ENCODE measurements at regions not wholly inside any gene's neighbourhood (a gene's known extent, or its start where the extent isn't known, plus 50 kb on each side); places are given as distances from the start of the nearest gene placed in this dataset.

DNA sequence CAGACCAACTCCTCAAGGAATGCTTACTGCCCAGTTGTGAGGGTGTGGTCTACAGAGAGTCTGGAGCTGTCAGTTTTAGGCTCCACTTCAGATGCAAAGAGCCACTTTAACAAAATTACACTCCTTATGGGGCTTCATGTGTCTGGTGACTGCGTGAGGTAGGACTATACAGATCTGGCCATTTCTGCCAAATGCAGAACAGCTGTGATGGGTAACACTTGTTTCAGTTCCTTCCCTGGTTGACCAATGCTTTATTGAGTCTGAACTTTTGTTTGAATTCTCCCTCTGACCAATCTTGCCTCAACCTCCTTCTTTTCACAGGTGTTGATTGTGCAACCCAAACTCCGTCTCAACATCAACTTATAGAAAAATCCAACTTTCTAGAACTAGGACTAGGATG is 181.2 kb downstream of the OMA1 start:
- no peak for DNase-seq

DNA sequence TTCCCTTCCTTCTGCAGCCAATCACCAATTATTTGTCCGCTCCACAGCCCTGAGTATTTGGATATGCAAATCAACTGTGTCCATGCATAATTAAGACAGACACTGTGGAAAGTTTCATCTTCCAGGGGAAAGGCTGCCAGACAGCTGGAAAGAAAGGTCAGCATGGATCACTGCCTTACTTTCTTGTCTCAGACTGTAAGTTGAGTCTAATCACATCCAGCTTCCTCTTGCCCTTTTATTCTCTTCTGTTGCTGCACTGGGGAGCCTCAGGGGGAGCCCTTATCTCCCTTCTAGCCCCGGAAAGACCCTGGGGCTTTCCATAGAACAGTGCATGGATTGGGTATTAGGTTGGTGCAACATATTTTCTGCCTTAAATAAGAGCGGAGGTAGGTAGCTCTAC is 182.9 kb downstream of the OMA1 start:
- no peak for DNase-seq

DNA sequence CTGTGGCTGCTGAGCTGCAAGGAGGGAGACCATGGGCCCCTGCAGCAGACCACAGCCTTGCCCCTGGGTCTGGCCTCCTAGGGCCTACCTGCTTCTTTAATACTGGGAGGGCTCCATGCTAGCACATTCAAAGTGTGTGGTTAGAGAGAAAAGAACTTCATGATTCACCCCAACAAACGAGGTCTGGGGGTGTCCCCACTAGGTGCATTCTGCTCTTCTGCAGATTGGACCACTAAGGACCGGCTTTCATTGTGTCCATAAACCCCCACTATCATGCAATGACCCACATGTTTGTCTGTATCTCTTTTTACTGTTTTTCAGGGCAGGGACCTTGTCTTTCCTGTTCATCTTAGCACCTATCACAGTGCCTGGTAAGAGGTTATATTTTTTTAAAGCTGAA is 185.4 kb downstream of the OMA1 start:
- no peak for DNase-seq

DNA sequence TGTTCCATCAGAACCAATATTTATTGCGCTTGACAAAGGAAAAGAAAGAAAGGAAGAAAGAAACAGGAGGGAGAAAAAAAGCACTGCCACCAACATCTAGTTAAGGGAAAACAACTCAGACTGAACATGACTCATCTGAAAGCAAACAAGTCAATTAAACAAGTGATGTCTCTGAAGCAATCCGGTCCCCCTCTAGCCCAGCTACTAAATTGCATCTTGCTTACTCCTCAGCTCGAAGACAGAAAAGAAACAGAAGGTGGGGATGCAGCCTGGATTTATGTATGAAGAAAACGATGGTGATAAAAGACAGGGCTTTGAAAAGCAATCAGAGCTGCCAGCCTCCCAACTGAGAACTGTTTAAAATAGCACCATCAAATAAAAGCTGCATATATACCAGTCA is 188.2 kb downstream of the OMA1 start:
- no peak for DNase-seq

DNA sequence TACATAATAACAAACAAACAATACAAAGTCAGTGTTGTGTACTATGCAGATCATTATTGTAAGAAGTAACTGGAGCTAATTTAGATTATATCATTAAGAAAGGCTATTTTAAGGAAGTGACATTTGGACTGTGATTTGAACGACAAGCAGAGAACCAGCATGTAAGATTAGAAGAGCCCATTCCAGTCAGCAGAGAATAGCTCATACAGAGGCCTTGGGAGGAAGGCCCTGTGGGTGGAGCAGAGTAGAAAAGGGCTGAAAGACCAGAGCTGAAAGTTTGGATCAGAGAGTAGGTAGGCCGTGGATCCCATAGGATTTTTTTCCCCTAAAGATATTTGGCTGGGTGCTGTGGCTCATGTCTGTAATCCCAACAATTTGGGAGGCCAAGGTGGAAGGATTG is 190.1 kb downstream of the OMA1 start:
- no peak for DNase-seq

DNA sequence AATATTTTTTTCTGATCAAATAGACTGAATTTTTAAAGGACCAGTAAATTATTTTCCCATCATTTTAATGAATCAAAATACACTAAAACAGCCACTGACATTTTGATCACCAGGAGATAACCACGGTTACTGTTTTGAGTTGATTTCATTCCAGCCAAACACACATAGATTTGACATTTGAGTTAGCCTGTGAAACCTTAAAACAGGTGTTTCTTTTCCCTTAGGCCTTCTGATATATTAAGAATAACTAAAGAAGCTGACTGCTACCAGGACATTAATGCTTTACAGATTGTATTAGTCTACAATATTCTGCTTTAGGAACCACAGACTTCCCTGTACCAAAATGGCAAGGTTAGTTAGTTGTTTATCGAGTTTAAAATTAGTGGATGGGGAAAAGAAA is 193.4 kb downstream of the OMA1 start:
- DNase-seq = no peak

DNA sequence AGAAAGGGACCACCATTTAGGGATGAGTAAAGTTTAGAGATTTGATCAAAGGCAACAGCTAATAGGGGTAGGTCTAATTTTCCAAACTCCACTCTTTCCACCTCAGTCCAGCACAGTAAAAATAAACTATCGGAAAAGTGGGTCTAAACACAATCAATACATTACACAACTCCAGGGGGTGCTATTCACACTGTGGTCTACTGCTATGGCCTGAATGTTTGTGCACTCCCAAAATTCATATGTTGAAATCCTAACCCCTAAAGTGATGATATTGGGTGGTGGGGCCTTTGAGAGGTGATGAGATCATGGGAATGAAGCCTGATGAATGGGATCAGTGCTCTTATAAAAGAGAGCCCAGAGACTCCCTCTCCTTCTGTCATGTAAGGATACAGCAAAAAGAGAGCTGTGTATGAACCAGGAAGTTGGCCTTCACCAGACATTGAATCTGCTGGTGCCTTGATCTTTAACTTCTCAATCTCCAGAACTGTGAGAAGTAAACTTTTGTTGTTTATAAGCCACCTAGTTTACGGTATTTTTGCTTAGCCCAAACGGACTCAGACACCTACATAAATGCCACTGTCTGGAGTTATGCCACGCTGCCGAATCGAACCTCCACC is 193.9 kb downstream of the OMA1 start:
- DNase-seq = no peak

DNA sequence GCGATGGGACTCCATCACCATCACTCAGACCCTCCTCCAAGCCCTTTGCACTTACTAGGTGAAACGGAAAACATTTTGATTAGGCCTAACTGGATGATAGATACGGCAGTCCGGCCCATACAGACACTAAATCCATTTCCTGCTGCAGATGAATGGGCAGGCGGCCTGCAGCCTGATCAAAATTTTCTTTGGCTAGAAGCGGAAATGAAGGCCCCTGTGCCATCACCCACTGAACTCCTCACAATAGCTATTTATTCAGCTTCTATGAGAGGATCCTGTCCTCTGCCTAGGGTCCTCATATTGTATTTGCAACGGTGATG is 200.5 kb downstream of the OMA1 start:
- DNase-seq = no peak

DNA sequence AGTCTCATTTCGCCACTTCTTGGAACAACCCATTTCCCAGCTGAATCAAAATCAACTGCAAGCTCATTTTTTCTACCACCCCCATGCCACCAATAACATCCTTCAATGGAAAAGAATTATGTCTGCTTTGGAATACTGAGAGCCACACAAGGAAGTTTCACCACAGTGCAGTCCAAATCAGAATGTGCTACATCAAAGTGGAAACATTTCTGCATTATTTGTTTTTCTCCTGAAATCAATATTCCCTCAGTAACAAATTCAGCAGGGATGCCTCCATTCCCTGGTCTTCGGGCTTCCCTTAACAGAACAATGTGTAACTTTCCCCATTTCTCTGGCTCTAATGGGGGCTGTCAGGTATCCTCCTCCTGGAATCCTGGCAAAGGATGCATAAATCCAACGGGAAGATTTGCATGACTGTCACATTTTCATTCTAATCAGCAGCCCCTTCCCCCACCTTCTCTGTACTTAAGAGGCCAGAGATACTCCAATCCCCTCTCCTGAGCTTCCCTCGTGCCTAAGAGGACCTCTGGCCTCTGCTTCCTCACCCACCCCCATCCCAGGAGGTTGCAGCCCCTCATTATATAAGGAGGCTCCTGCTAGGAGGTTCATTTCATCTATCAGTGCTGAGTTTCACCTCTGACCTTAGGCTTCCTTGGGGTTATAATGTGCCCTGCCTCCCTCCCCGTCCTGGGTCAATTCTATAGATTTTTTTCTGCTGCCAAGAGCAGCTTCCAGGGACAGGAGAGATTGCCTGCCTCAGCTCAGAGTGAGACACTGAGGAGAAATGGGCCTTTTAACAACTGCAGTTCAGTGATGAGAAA is 201.1 kb downstream of the OMA1 start:
- DNase-seq = no peak

DNA sequence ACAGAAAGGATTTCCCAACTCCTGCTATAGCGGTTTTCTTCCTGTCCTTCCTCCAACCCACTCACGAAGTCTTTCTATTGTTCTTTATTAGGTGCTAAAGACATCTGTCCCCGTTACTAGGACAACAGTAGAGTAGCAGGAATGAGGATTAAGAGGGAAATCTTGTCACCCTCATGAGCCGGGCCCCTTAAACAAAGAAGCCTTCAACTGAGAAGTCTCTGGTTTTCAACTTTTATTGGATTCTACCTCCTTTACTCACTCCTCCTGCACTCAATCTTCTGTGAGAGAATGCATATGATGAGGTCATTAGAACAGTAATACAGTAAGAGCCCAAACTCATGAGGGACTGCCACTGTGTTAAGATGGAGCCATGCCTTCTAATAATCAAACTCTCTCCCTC is 206.3 kb downstream of the OMA1 start:
- no peak for DNase-seq

DNA sequence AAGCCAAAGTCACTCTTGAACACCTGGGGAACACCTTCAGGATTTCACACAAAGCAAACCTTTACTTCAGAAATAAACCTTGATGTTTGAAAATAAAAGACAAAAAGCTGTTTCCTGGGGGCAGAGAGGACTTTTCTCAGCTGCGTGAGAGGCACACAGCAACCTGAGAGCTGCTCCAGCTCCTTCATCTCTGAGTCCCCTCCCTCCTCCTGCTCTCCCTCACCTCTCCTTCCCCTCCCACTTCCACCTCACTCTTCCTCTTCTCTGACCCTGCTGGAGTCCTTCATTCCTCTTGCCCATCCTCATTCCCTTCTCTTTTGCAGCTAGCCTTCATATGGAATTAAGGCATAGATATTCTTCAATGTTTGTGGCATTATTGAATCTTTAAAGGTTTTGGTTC is 208.4 kb downstream of the OMA1 start:
- no peak for DNase-seq

DNA sequence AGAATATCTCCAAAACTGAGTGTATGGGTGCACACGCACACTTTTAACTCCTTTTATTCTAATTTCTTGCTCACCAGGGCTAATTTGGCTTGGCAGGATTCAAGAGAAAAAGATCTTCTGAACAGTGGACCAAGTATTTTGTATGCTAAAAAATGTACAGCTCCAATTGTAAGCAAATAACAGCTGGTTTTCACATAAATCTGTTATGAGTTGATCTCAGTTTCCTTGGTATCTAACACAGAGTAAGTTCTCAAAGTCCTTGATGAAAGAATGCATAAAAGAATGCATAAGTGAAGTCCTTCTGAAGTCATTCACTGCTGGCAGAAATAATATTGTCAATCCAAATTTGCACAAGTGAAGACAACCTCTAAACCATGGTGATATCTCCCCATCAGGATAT is 213.0 kb downstream of the OMA1 start:
- DNase-seq = no peak

DNA sequence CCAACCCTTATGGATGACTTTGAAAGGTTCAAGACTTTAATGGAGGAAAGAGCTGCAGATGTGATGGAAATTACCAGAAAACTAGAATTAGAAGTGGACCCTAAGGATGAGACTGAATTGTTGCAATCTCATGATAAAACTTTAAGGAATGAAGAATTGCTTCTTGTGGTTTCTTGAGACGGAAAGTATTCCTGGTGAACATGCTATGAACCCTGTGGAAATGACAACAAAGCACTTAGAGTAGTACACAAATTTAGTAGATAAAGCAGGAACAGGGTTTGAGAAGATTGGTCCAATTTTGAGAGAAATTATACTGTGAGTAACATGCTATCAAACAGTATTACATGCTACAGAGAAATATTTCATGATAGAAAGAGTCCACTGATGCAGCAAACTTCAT is 215.4 kb downstream of the OMA1 start:
- DNase-seq = no peak

DNA sequence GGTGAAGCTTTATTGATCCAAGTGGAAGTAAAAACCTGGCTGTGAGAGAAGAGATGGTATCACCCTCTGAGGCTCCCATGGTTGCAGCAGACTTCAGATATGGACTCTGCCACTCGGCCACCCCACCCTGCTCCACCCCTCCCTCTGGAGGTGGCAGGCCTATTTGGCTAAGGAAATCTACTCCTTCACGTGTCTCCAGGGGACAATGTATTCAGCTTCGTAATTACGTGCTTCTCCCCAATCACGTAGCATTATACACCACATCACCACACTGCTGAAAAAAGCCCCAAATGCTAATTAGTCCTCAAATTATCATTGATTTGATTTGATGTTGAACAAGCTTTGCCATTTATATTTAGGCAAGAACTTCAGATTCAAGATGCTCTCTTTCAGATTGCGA is 220.7 kb downstream of the OMA1 start:
- DNase-seq = no peak

DNA sequence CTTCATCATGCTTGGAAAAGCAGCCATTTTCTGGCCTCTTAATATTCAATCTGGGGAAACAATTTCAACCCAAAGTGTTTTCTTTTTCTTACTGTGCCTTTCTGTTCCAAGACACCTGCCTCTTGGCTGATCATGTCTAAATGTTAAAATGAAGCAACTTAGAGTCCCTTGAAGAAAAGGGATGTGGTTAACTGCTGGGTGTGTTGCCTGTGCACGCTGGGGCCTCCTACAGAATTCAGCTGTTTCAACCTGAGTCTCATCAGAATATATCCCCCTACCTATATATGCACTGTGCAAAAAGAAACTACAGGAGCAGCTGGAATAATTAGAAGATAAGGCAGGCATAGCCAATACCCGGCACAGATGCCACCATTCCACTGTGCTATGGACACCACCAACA is 222.0 kb downstream of the OMA1 start:
- no peak for DNase-seq

DNA sequence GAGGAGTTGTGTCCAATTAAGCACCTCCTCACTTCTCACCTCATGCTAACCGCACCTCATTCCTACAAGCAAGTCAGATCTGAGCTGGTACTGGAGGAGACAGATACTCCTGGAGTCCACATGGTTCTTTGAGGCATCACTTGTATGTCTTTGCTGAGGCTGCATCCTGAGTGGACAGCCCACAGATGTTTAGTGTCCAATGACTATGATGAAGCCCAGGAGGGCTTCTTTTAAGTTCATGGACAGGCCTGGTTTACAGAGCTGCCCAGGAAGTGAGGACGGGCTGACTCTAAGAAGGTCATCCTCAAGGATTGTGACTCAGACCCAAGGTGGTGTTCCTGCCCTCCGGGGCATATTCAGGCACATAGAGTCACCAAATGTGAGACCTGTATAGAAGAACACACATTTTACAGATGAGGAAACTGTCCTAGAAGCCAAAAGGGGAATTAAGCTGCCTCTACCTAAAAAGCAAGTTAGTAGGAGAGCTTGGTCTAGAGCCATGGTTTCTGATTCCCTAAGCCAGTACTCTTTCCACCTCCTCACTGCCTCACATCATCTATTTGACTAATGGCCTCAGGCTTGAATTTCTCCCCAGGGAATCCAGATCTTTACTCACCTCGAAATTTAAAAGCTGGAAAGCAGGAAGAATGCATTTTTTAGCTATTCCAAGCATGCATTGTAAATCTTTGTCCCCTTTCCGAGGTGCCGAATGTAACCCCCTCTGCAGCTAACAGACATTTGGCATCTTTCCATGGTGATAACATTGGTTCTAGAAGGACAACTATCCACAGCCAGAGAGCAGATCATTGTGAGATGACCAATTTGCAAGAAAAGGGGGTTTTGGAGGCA is 228.1 kb downstream of the OMA1 start:
- no peak for DNase-seq

DNA sequence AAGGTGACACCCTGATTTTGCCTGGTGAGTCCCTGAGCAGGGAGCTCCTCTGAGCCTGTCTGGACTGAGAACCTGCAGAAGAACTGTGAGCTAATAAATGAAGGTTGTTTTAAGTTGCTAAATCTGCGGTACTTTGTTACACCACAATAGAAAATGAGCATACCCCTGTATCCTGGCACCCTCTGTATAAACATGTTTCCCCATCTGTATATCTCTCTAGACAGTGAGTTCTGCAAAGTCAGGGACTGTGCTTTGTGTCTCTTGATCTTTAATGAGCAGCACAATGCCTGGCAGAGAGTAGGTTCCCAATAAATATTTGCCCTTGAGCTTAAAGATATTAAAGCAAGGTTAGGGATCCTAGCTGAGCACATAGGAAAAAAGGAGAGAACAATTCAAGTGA is 228.8 kb downstream of the OMA1 start:
- no peak for DNase-seq

DNA sequence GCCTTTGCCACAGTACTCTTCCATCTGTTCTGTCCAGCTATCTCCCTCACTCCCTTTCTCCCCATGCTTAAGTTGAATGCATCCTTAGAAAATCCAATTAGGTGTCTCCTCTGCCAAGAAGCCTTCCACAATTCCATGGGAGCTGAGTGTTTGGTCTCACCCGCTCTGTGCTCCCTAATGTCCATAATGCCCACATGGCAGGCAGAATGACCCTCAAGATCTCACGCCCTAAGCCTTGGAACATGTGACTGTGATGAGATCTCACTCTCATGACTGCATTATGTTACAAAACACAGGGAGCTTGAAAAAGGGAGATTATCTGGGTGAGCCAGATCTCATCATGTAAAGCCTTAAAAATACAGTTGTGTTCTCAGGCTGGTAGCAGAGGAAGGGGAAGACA is 229.4 kb downstream of the OMA1 start:
- DNase-seq = no peak

DNA sequence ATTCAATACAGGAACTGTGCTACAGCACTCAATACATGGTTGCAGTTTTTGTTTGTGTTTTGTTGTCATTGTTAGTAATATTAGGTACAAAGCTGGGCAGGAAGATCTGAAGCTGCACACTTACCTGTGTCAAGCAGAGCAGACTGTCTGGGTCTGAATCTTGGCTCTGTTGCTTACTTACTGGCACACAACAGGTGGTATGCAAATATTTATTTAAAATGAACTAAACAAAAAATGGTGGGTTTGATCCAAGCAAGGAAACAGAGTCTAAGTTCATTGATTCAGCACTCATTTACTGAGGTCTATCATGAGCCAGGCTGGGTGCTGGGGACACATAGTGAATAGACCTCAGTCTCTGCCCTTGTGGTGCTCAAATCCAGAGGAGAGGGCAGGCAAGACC is 230.4 kb downstream of the OMA1 start:
- no peak for DNase-seq

DNA sequence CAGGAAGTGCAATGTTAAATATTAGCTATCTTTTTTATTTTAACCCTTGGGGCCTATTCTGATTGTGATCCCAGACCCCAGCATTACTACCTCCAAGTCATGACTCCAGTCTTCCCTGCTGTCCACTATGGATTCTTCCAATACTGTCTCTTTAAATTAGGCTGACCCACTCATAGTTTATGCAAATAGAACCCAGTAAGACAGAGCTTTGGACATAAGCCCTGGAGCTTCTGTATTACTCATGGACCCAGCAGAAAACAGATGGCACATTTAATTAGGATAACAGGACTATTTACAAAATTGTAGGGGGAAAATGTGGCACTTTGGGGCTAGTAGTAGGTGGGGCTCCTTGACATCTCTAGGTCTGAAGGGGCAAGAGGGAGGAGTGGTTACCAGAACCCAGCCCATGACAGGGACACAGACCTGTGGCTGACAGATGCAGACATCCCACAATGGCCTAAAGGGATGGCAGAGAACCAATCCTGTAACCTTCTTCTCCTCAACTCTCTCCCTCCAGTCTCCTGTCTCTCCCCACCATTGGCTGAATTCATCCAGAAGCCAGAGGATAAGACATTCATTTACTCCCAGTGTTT is 233.5 kb downstream of the OMA1 start:
- DNase-seq = no peak

DNA sequence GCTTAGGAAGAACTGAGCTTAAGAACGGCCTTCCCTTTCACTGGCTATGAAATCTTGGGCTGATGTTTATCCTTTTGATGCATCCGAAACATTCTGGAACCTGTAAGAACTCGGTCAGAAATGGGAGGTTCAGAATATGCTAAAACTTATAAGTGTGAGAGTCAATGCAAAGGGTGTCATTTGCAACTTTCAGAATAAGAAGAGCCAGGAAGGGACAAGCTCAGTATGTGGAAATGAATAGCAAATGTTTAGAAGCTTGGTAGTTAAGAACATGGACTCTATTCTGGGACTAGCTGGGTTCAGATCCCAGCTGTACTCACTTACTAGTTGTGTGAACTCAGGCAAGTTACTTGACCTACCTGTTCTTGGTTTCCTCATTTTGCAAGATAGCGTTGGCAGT is 234.1 kb downstream of the OMA1 start:
- DNase-seq = no peak

DNA sequence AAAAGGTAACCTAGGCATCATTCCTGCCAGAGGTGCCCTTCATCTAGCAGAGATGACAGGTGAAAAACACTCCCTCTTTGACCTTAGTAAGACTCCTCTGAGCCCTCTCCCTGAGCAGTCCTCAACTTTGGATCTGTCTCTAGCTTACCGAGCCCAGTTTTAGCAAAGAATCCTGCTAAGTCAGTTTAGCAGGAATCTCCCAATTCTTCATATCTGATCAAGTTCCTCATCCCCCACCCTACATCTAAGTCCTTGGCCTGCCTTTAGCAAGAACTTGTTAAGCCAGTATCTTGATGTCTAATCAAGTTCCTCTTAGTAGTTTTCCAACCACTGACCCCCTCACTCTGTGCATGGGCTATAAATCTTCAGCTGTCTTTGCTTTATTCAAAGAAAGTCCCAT is 235.6 kb downstream of the OMA1 start:
- DNase-seq = no peak

DNA sequence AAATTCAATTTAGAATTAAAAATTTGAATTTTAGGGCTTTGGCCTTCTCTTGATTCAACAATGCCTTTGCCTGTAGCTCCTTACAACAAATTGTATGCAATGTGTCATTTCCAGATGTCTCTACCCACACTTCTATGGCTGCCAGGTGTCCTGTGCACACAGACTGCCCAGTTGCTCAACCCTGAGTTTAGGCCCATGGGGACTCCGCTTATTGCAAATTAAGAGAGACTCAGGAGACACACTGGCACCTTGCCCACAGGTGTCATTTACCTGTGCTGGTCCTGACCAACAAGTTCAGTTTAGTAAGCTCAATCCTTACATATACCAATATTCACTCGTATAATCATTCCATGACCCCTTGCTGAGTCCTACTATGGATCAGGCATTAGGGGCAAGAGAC is 236.1 kb downstream of the OMA1 start:
- no peak for DNase-seq

DNA sequence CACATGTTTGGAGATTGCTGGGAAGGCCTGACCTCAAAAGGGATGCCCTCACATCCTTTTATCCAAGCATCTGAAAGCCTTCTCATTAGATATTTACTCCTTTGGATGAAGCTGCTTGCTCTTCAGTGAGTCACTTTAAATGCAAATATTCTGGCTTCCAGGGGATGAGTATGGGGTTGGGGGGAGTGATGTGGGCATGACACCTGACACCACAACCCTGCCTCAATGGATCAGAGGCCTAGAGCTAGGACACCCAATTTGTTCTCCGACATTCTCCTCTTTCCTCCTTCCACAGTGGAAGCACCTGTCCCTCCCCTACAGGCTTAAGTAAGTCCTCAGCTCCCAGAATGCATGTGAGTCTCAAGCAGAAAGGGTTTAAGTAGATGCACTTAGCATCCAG is 238.3 kb downstream of the OMA1 start:
- DNase-seq = no peak

Measured in right forelimb (tissue), 1 donor.